ENCODE measurements at regions not wholly inside any gene's neighbourhood (a gene's known extent, or its start where the extent isn't known, plus 50 kb on each side); places are given as distances from the start of the nearest gene placed in this dataset.
A peak's percentile ranks its signal among the peaks of the same experiment; 100 is the strongest.

DNA sequence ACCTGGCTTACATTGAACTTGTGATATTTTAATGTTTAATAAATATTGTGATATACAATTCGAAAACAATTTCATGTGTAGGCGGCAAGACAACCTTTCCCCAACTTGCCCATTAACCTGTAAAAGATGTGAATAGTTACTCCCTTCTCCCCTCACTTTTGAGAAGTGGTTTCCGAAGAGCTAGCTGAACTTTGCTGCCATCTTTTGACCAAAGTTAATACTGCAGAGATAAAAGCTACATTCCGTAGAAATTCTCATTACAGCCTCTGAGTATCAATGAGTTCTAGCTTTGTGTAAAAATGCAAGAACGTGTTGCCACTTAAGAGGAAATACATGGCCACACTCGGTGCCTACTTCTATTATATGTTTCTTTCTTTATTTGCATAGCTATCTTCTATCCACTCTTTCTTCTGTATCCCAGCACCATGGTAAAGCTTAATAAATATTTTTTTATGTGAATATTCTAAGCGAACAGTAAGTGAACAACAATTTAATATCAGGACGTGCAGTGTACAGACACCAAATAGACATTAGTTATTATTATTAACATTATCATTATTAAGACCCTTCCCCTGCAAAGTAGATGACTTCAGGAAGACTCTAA lies 105.1 kb upstream of the TMEM260 start:
- ATAC-seq (peak; percentile 76), DNase-seq (ENCODE audit: low read depth, low spot score) (peak; percentile 23)
- no peaks in the 10 kb centered on the region for H4K20me1 ChIP-seq (ENCODE audit: insufficient read depth)
- ChIA-PET RAD21 (ENCODE audit: low non-redundant PET in 1 of 2, low total read pairs in 2 of 2, uncharacterized antibody in 2 of 2, unreplicated experiment in 2 of 2) (interaction anchor here (0.7 to 1.2 kb wide), 4 partner anchors 767 to 1040 kb away, joined by 3 read pairs; no protein-coding TSS in a partner anchor), CTCF (interaction anchor here (0.7 to 1.9 kb wide), 33 partner anchors 8 to 1377 kb away, joined by 3 to 29 read pairs (median 4); no protein-coding TSS in a partner anchor), POLR2A (no interaction called here)
- H3K9me2 ChIP-seq (ENCODE audit: insufficient read depth), result no peaks in the 10 kb centered on the region
- H3K27me3 ChIP-seq (ENCODE audit: insufficient read depth, low read length), result 0 out of 2 replicates have a peak, but pooled peaks cover 7% of the 10 kb centered on the region
- H2AFZ ChIP-seq (ENCODE audit: low read depth, low read length, poor library complexity, severe bottlenecking), result no peak overlapping the region
- TF ChIP-seq ELF1 (IDR thresholded peaks at IDR 0.05; ENCODE audit: borderline replicate concordance, low read depth) (no peak), RAD21 (IDR thresholded peaks at IDR 0.05; ENCODE audit: low read depth) (peak; percentile 83)
- TF ChIP-seq, protein P1, sequence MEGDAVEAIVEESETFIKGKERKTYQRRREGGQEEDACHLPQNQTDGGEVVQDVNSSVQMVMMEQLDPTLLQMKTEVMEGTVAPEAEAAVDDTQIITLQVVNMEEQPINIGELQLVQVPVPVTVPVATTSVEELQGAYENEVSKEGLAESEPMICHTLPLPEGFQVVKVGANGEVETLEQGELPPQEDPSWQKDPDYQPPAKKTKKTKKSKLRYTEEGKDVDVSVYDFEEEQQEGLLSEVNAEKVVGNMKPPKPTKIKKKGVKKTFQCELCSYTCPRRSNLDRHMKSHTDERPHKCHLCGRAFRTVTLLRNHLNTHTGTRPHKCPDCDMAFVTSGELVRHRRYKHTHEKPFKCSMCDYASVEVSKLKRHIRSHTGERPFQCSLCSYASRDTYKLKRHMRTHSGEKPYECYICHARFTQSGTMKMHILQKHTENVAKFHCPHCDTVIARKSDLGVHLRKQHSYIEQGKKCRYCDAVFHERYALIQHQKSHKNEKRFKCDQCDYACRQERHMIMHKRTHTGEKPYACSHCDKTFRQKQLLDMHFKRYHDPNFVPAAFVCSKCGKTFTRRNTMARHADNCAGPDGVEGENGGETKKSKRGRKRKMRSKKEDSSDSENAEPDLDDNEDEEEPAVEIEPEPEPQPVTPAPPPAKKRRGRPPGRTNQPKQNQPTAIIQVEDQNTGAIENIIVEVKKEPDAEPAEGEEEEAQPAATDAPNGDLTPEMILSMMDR (IDR thresholded peaks at IDR 0.05 in 2 of 3, conservative IDR thresholded peaks at IDR 0.05 in 1 of 3; ENCODE audit: borderline replicate concordance in 1 of 3, insufficient read depth in 1 of 3, low read depth in 2 of 3, low read length in 2 of 3), result peak; percentile 58 to 72 (median 71); a peak in 5 of 6 replicates
- H3K79me2 ChIP-seq (ENCODE audit: insufficient read depth, low read length), result no peaks in the 10 kb centered on the region
- H3K9ac ChIP-seq (ENCODE audit: low read length), result no peak overlapping the region
- no peaks in the 10 kb centered on the region for H3K4me1 ChIP-seq (ENCODE audit: control insufficient read depth in 1 of 2, insufficient read depth in 2 of 2, low read length in 2 of 2)
- no peaks in the 10 kb centered on the region for H3K9me3 ChIP-seq (ENCODE audit: control insufficient read depth in 1 of 2, insufficient read depth in 1 of 2, low read depth in 1 of 2, low read length in 2 of 2)
- no peak overlapping the region for H3K4me2 ChIP-seq (ENCODE audit: low read length)
- intact Hi-C loops (cut with micrococcal nuclease), result loop anchor here (1.0 to 5.0 kb wide), 4 partner anchors 227 to 1036 kb away; no protein-coding TSS in a partner anchor
- BruUV-seq (replicated peaks), result no TSS peak
- H3K4me3 ChIP-seq (replicated peaks in 1 of 2; ENCODE audit: low read depth in 1 of 2, low read length in 2 of 2), result no peak overlapping the region
- H3K27ac ChIP-seq (ENCODE audit: low read depth, low read length), result no peak overlapping the region
- no peaks in the 10 kb centered on the region for H3K36me3 ChIP-seq (ENCODE audit: control insufficient read depth in 1 of 2, insufficient read depth in 2 of 2, low read length in 2 of 2)

DNA sequence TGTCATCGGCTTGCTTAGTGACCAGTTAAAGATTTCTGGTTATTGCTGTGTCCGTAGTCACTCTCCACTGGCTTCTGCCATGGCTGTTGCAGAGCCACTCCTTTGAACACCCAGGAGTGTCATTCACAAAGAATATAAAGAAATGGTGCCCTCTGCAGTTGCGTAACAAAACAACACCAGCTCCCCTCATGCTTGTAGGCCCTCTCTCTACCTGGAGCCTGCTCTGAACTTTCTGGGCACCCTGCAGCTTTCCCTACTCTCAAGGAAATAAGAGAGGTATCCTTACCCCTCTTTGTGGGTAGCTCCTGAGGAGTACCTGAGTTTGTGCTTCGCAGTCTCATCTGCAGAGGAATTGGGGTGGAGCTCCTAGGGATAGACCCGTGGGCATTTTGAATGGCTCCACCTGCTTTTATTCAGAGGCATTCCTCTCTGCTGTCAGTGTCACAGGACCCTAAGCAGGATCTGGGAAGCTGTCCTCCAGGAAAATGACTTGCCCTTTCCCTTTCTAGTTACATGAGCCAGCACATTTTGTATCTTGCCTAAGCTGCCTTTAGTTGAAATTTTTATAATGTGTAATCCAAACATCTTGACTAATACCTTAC lies 97.2 kb upstream of the TMEM260 start:
- intact Hi-C loops (cut with micrococcal nuclease), result no loop called here
- DNase-seq (ENCODE audit: low read depth, low spot score), result peak; percentile 28
- ATAC-seq, result peak; percentile 90
- Histone ChIP-seq H3K4me2 (ENCODE audit: low read length) (no peak overlapping the region), H3K4me1 (ENCODE audit: control insufficient read depth in 1 of 2, insufficient read depth in 2 of 2, low read length in 2 of 2) (no peaks in the 10 kb centered on the region), H4K20me1 (ENCODE audit: insufficient read depth) (no peaks in the 10 kb centered on the region), H3K79me2 (ENCODE audit: insufficient read depth, low read length) (no peaks in the 10 kb centered on the region), H3K27me3 (ENCODE audit: insufficient read depth, low read length) (no peaks in the 10 kb centered on the region), H3K27ac (ENCODE audit: low read depth, low read length) (no peak overlapping the region), H3K9ac (ENCODE audit: low read length) (no peak overlapping the region), H3K9me3 (ENCODE audit: control insufficient read depth in 1 of 2, insufficient read depth in 1 of 2, low read depth in 1 of 2, low read length in 2 of 2) (no peaks in the 10 kb centered on the region), H3K9me2 (ENCODE audit: insufficient read depth) (no peaks in the 10 kb centered on the region), H3K36me3 (ENCODE audit: control insufficient read depth in 1 of 2, insufficient read depth in 2 of 2, low read length in 2 of 2) (no peaks in the 10 kb centered on the region), H3K4me3 (replicated peaks in 1 of 2; ENCODE audit: low read depth in 1 of 2, low read length in 2 of 2) (no peak overlapping the region), H2AFZ (ENCODE audit: low read depth, low read length, poor library complexity, severe bottlenecking) (no peak overlapping the region)
- ChIA-PET RAD21 (ENCODE audit: low non-redundant PET in 1 of 2, low total read pairs in 2 of 2, uncharacterized antibody in 2 of 2, unreplicated experiment in 2 of 2) (interaction anchor here in 1 of 2 experiments (0.6 kb wide), 1 partner anchor 776 kb away, joined by 3 read pairs; no protein-coding TSS in a partner anchor), POLR2A (interaction anchor here (1.0 kb wide), 1 partner anchor 1034 kb away, joined by 3 read pairs; no protein-coding TSS in a partner anchor), CTCF (interaction anchor here (0.7 to 3.3 kb wide), 18 partner anchors 8 to 1072 kb away, joined by 3 to 28 read pairs (median 4); no protein-coding TSS in a partner anchor)
- BruUV-seq (replicated peaks), result no TSS peak
- no peak for TF ChIP-seq EGR1 (IDR thresholded peaks at IDR 0.05; ENCODE audit: low read depth)
- TF ChIP-seq, protein P1 (IDR thresholded peaks at IDR 0.05 in 2 of 3, conservative IDR thresholded peaks at IDR 0.05 in 1 of 3; ENCODE audit: borderline replicate concordance in 1 of 3, insufficient read depth in 1 of 3, low read depth in 2 of 3, low read length in 2 of 3), result peak; percentile 19 to 43 (median 26); a peak in 3 of 6 replicates
- 0 out of 2 replicates have a peak, but pooled peaks have one; percentile 34 for TF ChIP-seq CEBPB (IDR thresholded peaks at IDR 0.05; ENCODE audit: low read depth)
- TF ChIP-seq FOSL1 (IDR thresholded peaks at IDR 0.05; ENCODE audit: low read depth), result no peak
- TF ChIP-seq POLR2A (IDR thresholded peaks at IDR 0.05; ENCODE audit: borderline replicate concordance, extremely low read depth, insufficient read depth, insufficient read length), result no peak
- TF ChIP-seq RAD21 (IDR thresholded peaks at IDR 0.05; ENCODE audit: low read depth), result peak; percentile 60
- no peak for TF ChIP-seq EZH2phosphoT487 (IDR thresholded peaks at IDR 0.05; ENCODE audit: borderline replicate concordance)

Measured in HCT116 (cell line).